ENCODE measurements at regions not wholly inside any gene's neighbourhood (a gene's known extent, or its start where the extent isn't known, plus 50 kb on each side); places are given as distances from the start of the nearest gene placed in this dataset.
"Not testable (repeated sequence)": the region's sequence is repeated elsewhere in the genome, so short reads cannot be mapped to it uniquely, and the experiment has no call there.

DNA sequence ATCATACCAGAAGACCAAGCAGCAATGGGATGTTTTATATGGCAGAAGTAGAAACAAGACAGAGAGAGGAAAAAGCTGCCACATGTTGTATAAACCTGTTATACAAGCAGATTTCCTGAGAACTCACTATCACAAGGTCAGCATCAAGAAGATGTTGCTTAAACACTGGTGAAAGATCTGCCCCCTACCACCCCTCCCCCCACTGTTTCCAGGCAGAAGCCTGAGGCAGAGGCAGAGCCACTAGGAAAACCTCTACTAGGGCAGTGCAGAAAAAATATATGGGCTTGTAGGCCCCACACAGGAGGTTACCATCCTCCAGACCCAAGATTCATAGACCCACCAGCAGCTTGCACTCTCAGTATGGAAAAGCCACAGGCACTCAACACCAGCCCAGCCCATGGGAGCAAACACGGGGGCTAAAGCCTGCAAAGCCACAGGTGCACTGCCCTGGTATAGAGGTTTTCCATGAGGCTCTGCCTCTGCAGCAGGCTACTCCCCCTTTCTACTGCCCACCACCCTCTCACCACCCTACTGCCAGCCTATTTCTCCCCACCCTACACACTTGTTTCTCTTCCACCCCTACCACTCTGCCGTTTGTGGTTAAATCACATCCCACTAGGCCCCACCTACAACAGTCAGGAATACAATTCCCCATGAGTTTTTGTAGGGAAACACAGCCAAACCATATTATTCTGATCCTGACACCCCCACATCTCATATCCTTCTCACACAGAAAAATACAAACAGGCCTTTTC, 274.2 kb downstream of the POTED start:
- WGBS, 2 experiments (ENCODE audit: insufficient coverage in 1 of 2, insufficient read length in 1 of 2) = 57 to 82% methylated on average over 1 to 2 of the region's 2 CpGs
- peaks cover 94% of the 10 kb centered on the region for H3K9me3 Mint-ChIP-seq
- not testable (repeated sequence) for H3K36me3 ChIP-seq (ENCODE audit: control insufficient read depth, insufficient read depth, low read length); H3K4me1 Mint-ChIP-seq; H3K4me1 ChIP-seq (ENCODE audit: control insufficient read depth, insufficient read depth, low read length); DNase-seq; H3K27me3 ChIP-seq (ENCODE audit: control insufficient read depth, insufficient read depth, low read length, poor library complexity, severe bottlenecking); H3K36me3 Mint-ChIP-seq (ENCODE audit: low read depth); H3K27ac Mint-ChIP-seq; H3K27me3 Mint-ChIP-seq (ENCODE audit: insufficient read depth); H3K4me3 Mint-ChIP-seq; H3K4me3 ChIP-seq (ENCODE audit: low read length); H3K9me3 ChIP-seq (ENCODE audit: control insufficient read depth, low read length); H3K27ac ChIP-seq (ENCODE audit: low read depth, low read length); H3K9ac ChIP-seq (ENCODE audit: extremely low read depth, low read length, poor library complexity, severe bottlenecking)

DNA sequence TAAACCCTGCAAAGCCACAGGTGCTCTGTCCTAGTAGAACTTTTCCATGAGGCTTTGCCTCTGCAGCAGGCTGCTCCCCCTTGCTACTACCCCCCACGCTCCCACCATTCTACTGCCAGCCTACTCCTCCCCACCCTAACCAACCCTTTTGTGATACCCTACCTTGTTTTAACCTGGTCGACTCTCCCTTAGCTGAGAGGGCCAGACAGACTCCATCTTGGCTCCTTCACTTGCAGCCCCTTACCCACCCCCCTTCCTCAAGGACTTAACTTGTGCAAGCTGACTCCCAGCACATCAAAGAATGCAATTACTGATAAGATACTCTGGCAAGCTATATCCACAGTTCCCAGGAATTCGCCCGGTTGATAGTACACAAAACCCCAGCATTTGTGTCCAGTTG, 267.9 kb downstream of the POTED start:
- WGBS, 2 experiments (ENCODE audit: insufficient coverage in 1 of 2, insufficient read length in 1 of 2) = 50% methylated on average over 4 of the region's 4 CpGs; no CpG with 5 or more reads in 1 of the 2 experiments
- H3K4me3 ChIP-seq (ENCODE audit: low read length); H3K36me3 ChIP-seq (ENCODE audit: control insufficient read depth, insufficient read depth, low read length); H3K9me3 ChIP-seq (ENCODE audit: control insufficient read depth, low read length); H3K4me1 ChIP-seq (ENCODE audit: control insufficient read depth, insufficient read depth, low read length); H3K27me3 ChIP-seq (ENCODE audit: control insufficient read depth, insufficient read depth, low read length, poor library complexity, severe bottlenecking); H3K27me3 Mint-ChIP-seq (ENCODE audit: insufficient read depth); H3K27ac Mint-ChIP-seq; H3K4me1 Mint-ChIP-seq; H3K27ac ChIP-seq (ENCODE audit: low read depth, low read length); DNase-seq; H3K4me3 Mint-ChIP-seq; H3K9ac ChIP-seq (ENCODE audit: extremely low read depth, low read length, poor library complexity, severe bottlenecking): not testable (repeated sequence)
- peaks cover 95% of the 10 kb centered on the region for H3K9me3 Mint-ChIP-seq
- peaks cover 11% of the 10 kb centered on the region for H3K36me3 Mint-ChIP-seq (ENCODE audit: low read depth)

- not testable (repeated sequence) for H3K27ac Mint-ChIP-seq; H3K27me3 ChIP-seq (ENCODE audit: control insufficient read depth, insufficient read depth, low read length, poor library complexity, severe bottlenecking); H3K36me3 ChIP-seq (ENCODE audit: control insufficient read depth, insufficient read depth, low read length); H3K27ac ChIP-seq (ENCODE audit: low read depth, low read length); H3K4me1 Mint-ChIP-seq; DNase-seq; H3K27me3 Mint-ChIP-seq (ENCODE audit: insufficient read depth); H3K9ac ChIP-seq (ENCODE audit: extremely low read depth, low read length, poor library complexity, severe bottlenecking); H3K4me1 ChIP-seq (ENCODE audit: control insufficient read depth, insufficient read depth, low read length); H3K4me3 ChIP-seq (ENCODE audit: low read length); H3K4me3 Mint-ChIP-seq; H3K9me3 ChIP-seq (ENCODE audit: control insufficient read depth, low read length)
- Mint-ChIP-seq H3K9me3 (peaks cover 95% of the 10 kb centered on the region), H3K36me3 (ENCODE audit: low read depth) (peaks cover 11% of the 10 kb centered on the region)
Measured at GRCh38 chr21:13876999-13877398, 267.4 kb downstream of the POTED start.

DNA sequence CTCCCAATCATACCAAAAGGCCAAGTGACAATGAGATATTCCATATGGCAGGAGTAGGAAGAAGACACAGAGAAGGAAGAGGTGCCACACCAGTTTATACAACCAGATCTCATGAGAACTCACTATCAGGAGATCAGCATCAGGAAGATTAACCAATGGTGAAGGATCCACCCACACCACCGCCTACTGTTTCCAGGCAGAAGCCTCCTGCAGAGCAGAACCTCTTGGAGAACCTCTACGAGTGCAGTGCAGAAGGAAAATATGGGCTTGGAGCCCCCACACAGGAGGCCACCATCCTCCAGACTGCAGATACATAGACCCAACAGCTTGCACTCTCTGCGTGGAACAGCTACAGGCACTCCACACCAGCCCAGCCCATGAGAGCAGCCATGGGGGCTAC, 264.4 kb downstream of the POTED start:
- H3K27ac ChIP-seq (ENCODE audit: low read depth, low read length); DNase-seq; H3K4me1 ChIP-seq (ENCODE audit: control insufficient read depth, insufficient read depth, low read length); H3K4me1 Mint-ChIP-seq; H3K4me3 Mint-ChIP-seq; H3K9ac ChIP-seq (ENCODE audit: extremely low read depth, low read length, poor library complexity, severe bottlenecking); H3K36me3 ChIP-seq (ENCODE audit: control insufficient read depth, insufficient read depth, low read length); H3K27me3 Mint-ChIP-seq (ENCODE audit: insufficient read depth); H3K27me3 ChIP-seq (ENCODE audit: control insufficient read depth, insufficient read depth, low read length, poor library complexity, severe bottlenecking); H3K4me3 ChIP-seq (ENCODE audit: low read length); H3K9me3 ChIP-seq (ENCODE audit: control insufficient read depth, low read length); H3K27ac Mint-ChIP-seq: not testable (repeated sequence)
- peaks cover 14% of the 10 kb centered on the region for H3K36me3 Mint-ChIP-seq (ENCODE audit: low read depth)
- 61 to 66% methylated on average over 2 of the region's 3 CpGs for WGBS, 2 experiments (ENCODE audit: insufficient coverage in 1 of 2, insufficient read length in 1 of 2)
- H3K9me3 Mint-ChIP-seq = peaks cover 99% of the 10 kb centered on the region

- TF ChIP-seq, protein P1, sequence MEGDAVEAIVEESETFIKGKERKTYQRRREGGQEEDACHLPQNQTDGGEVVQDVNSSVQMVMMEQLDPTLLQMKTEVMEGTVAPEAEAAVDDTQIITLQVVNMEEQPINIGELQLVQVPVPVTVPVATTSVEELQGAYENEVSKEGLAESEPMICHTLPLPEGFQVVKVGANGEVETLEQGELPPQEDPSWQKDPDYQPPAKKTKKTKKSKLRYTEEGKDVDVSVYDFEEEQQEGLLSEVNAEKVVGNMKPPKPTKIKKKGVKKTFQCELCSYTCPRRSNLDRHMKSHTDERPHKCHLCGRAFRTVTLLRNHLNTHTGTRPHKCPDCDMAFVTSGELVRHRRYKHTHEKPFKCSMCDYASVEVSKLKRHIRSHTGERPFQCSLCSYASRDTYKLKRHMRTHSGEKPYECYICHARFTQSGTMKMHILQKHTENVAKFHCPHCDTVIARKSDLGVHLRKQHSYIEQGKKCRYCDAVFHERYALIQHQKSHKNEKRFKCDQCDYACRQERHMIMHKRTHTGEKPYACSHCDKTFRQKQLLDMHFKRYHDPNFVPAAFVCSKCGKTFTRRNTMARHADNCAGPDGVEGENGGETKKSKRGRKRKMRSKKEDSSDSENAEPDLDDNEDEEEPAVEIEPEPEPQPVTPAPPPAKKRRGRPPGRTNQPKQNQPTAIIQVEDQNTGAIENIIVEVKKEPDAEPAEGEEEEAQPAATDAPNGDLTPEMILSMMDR (conservative IDR thresholded peaks at IDR 0.05) = no peak
- no peaks in the 10 kb centered on the region for H3K27me3 Mint-ChIP-seq (ENCODE audit: insufficient read depth)
- no peaks in the 10 kb centered on the region for H3K36me3 ChIP-seq (ENCODE audit: control insufficient read depth, insufficient read depth, low read length)
- no peak overlapping the region for H3K27ac ChIP-seq (ENCODE audit: low read depth, low read length)
- H3K4me3 ChIP-seq (ENCODE audit: low read length) = no peak overlapping the region
- peaks cover 16% of the 10 kb centered on the region for H3K9me3 ChIP-seq (ENCODE audit: control insufficient read depth, low read length)
- 72 to 80% methylated on average over 3 to 6 of the region's 7 CpGs for WGBS, 2 experiments (ENCODE audit: insufficient coverage in 1 of 2, insufficient read length in 1 of 2)
- H3K4me1 ChIP-seq (ENCODE audit: control insufficient read depth, insufficient read depth, low read length) = no peaks in the 10 kb centered on the region
- peaks cover 4% of the 10 kb centered on the region for H3K36me3 Mint-ChIP-seq (ENCODE audit: low read depth)
- DNase-seq = no peak
- no peak overlapping the region for H3K9ac ChIP-seq (ENCODE audit: extremely low read depth, low read length, poor library complexity, severe bottlenecking)
- H3K27ac Mint-ChIP-seq = no peak overlapping the region
- no peak overlapping the region for H3K4me3 Mint-ChIP-seq
- H3K9me3 Mint-ChIP-seq = peaks cover 100% of the 10 kb centered on the region
- H3K27me3 ChIP-seq (ENCODE audit: control insufficient read depth, insufficient read depth, low read length, poor library complexity, severe bottlenecking) = no peaks in the 10 kb centered on the region
- no peaks in the 10 kb centered on the region for H3K4me1 Mint-ChIP-seq
Measured at GRCh38 chr21:13854638-13855037, 245.1 kb downstream of the POTED start.

- not testable (repeated sequence) for H3K9ac ChIP-seq (ENCODE audit: extremely low read depth, low read length, poor library complexity, severe bottlenecking); H3K27ac Mint-ChIP-seq; H3K27me3 ChIP-seq (ENCODE audit: control insufficient read depth, insufficient read depth, low read length, poor library complexity, severe bottlenecking); H3K4me1 Mint-ChIP-seq; H3K36me3 Mint-ChIP-seq (ENCODE audit: low read depth); H3K36me3 ChIP-seq (ENCODE audit: control insufficient read depth, insufficient read depth, low read length); H3K4me3 Mint-ChIP-seq; H3K4me1 ChIP-seq (ENCODE audit: control insufficient read depth, insufficient read depth, low read length); DNase-seq; H3K27me3 Mint-ChIP-seq (ENCODE audit: insufficient read depth); H3K9me3 ChIP-seq (ENCODE audit: control insufficient read depth, low read length); H3K4me3 ChIP-seq (ENCODE audit: low read length); H3K27ac ChIP-seq (ENCODE audit: low read depth, low read length)
- 72 to 74% methylated on average over 7 of the region's 7 CpGs for WGBS, 2 experiments (ENCODE audit: insufficient coverage in 1 of 2, insufficient read length in 1 of 2)
- peaks cover 97% of the 10 kb centered on the region for H3K9me3 Mint-ChIP-seq
Measured at GRCh38 chr21:13850808-13851207, 241.2 kb downstream of the POTED start.
